ENCODE measurements at regions not wholly inside any gene's neighbourhood (a gene's known extent, or its start where the extent isn't known, plus 50 kb on each side); places are given as distances from the start of the nearest gene placed in this dataset.

- DNase-seq (ENCODE audit: low read depth) = no peak
- no peak overlapping the region for H3K4me3 ChIP-seq (ENCODE audit: low read depth, low read length)
- no peak for TF ChIP-seq CTCF (IDR thresholded peaks at IDR 0.05; ENCODE audit: control insufficient read depth, extremely low read depth, insufficient read depth)
Observed at GRCh38 chr2:187013058-187013457, 164.1 kb upstream of the ZSWIM2 start.

GRCh38 chr2:187011206-187011832, 162.3 kb upstream of the ZSWIM2 start:
- DNase-seq (ENCODE audit: low read depth) = no peak

GRCh38 chr2:187009483-187010239, 160.7 kb upstream of the ZSWIM2 start:
- DNase-seq (ENCODE audit: low read depth) = no peak
- no peak overlapping the region for H3K4me3 ChIP-seq (ENCODE audit: low read depth, low read length)
- TF ChIP-seq CTCF (IDR thresholded peaks at IDR 0.05; ENCODE audit: control insufficient read depth, extremely low read depth, insufficient read depth) = no peak

More at GRCh38 chr2:187011206-187011832, 162.3 kb upstream of the ZSWIM2 start:
- no peak overlapping the region for H3K4me3 ChIP-seq (ENCODE audit: low read depth, low read length)
- TF ChIP-seq CTCF (IDR thresholded peaks at IDR 0.05; ENCODE audit: control insufficient read depth, extremely low read depth, insufficient read depth) = no peak

- no peak overlapping the region for H3K4me3 ChIP-seq (ENCODE audit: low read depth, low read length)
- DNase-seq (ENCODE audit: low read depth) = no peak
- no peak for TF ChIP-seq CTCF (IDR thresholded peaks at IDR 0.05; ENCODE audit: control insufficient read depth, extremely low read depth, insufficient read depth)
Observed at GRCh38 chr2:187008111-187008510, 159.1 kb upstream of the ZSWIM2 start.

- no peak for TF ChIP-seq CTCF (IDR thresholded peaks at IDR 0.05; ENCODE audit: control insufficient read depth, extremely low read depth, insufficient read depth)
- DNase-seq (ENCODE audit: low read depth) = no peak
- peak overlapping the region; percentile 51 for H3K4me3 ChIP-seq (ENCODE audit: low read depth, low read length)
Observed at GRCh38 chr2:187003611-187004010, 154.6 kb upstream of the ZSWIM2 start.

- peak; percentile 40 for DNase-seq (ENCODE audit: low read depth)
- peak overlapping the region; percentile 51 for H3K4me3 ChIP-seq (ENCODE audit: low read depth, low read length)
- no peak for TF ChIP-seq CTCF (IDR thresholded peaks at IDR 0.05; ENCODE audit: control insufficient read depth, extremely low read depth, insufficient read depth)
Observed at GRCh38 chr2:187003038-187003554, 154.1 kb upstream of the ZSWIM2 start.

Measured in LNCaP clone FGC (cell line).